ENCODE measurements at regions not wholly inside any gene's neighbourhood (a gene's known extent, or its start where the extent isn't known, plus 50 kb on each side); places are given as distances from the start of the nearest gene placed in this dataset.

DNA sequence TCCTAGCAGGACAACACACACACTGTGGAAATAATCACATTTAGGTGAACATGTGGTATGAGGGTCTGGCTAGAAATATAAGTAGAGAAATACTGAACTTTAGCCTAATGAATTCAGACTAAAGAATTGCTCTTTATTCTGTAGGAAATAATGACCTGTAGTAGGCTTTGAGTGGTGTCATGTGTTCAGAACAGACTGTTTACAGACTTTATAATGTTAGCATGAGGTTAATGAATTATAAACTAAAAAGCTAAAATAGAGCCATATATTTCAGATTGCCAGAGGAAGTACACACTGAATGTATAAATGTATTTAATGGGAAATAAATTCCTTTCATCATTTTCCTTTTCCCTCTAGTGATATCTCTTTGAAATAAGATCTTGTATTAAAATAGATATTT lies 669.5 kb upstream of the EPHA7 start:
- TF ChIP-seq POLR2A (IDR thresholded peaks at IDR 0.05): no peak
- TF ChIP-seq, protein P1, sequence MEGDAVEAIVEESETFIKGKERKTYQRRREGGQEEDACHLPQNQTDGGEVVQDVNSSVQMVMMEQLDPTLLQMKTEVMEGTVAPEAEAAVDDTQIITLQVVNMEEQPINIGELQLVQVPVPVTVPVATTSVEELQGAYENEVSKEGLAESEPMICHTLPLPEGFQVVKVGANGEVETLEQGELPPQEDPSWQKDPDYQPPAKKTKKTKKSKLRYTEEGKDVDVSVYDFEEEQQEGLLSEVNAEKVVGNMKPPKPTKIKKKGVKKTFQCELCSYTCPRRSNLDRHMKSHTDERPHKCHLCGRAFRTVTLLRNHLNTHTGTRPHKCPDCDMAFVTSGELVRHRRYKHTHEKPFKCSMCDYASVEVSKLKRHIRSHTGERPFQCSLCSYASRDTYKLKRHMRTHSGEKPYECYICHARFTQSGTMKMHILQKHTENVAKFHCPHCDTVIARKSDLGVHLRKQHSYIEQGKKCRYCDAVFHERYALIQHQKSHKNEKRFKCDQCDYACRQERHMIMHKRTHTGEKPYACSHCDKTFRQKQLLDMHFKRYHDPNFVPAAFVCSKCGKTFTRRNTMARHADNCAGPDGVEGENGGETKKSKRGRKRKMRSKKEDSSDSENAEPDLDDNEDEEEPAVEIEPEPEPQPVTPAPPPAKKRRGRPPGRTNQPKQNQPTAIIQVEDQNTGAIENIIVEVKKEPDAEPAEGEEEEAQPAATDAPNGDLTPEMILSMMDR (IDR thresholded peaks at IDR 0.05): no peak
- H3K27me3 ChIP-seq: no peaks in the 10 kb centered on the region
- no peaks in the 10 kb centered on the region for H3K4me1 ChIP-seq
- no peak for DNase-seq
- H3K27ac ChIP-seq: no peak overlapping the region
- no peaks in the 10 kb centered on the region for H3K9me3 ChIP-seq
- no peaks in the 10 kb centered on the region for H3K36me3 ChIP-seq (ENCODE audit: low read depth, missing control alignments)
- H3K4me3 ChIP-seq: no peak overlapping the region
- intact Hi-C loops (cut with DNase I; ENCODE audit: low total_unique reads): no loop called here

DNA sequence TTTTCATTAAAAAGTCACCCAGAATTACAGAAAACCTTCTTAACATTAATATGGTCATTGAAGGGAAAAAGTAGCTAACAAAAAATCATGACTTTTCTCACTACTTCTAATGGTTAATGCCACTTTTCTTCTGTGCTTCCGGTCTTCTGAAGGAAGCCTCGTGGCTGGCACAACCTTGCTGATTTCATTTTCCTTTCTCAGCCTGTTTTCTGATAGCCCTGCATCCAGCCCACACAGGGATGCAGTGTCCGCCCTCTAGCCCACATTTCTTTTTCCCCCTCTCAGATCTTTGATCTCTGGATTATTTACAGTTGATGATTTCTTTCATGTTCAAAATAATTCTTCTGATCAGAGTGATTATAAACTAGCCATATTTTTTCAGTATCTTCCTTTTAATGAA lies 655.4 kb upstream of the EPHA7 start:
- intact Hi-C loops (cut with DNase I; ENCODE audit: low total_unique reads): no loop called here
- Histone ChIP-seq H3K36me3 (ENCODE audit: low read depth, missing control alignments) (no peaks in the 10 kb centered on the region), H3K27ac (no peak overlapping the region), H3K27me3 (no peaks in the 10 kb centered on the region), H3K4me1 (no peaks in the 10 kb centered on the region), H3K4me3 (no peak overlapping the region), H3K9me3 (no peaks in the 10 kb centered on the region)
- 41 to 47% methylated on average over 3 of the region's 3 CpGs for WGBS, 2 donors
- DNase-seq: no peak
- no peak for TF ChIP-seq POLR2A (IDR thresholded peaks at IDR 0.05)
- TF ChIP-seq, protein P1 (IDR thresholded peaks at IDR 0.05): no peak

DNA sequence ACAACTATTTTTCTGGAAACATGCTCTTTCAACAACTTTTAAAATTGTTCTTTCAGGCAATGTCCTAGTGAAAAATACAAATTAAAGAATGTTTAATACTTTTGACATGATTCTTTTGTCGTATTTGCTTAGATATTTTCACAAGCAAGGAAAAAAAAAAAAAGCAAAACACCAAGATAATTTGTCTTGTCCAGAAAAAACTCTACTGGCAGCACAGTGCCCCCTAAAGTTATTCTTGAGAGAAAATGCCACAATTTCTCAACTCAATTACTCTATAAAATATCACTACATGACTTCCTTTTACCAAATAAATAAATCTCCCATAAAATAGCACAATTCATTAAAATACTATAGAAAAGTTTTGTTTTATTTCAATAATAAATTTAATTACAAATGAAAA lies 652.5 kb upstream of the EPHA7 start:
- no peak for DNase-seq
- H3K4me1 ChIP-seq: no peaks in the 10 kb centered on the region
- 21 to 27% methylated on average over 1 of the region's 1 CpG for WGBS, 2 donors

DNA sequence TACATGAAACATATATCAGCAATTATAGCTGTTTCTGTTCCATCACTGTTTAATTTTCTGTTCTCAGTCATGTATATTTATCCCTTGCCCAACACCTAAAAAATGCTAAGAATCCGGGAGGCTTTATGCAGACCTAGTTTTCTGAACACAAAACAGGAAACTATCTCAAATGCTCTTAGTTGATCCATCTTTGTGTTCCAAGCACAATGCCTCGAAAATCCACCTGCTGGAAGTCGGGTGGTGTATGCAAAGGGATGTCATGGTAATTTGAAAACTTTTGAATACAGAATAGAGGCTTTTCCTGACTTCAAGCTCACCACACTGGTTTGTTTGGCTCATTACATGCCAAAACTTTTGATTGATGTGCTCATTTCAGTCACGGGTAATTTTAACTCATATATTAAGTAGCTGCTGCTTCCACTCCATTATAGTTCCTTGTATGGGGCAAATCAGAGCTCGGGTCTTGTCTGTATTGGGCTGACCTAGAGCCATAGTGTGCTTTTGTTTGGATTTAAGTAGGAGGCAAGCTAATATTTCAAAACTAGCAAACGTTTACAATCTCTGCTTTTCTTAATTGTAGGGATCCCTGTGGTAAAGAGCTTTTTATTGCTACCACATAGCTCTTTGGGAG lies 646.5 kb upstream of the EPHA7 start:
- no peaks in the 10 kb centered on the region for H3K4me1 ChIP-seq
- no peaks in the 10 kb centered on the region for H3K36me3 ChIP-seq (ENCODE audit: low read depth, missing control alignments)
- DNase-seq: no peak
- no peak overlapping the region for H3K27ac ChIP-seq
- 43 to 44% methylated on average over 6 of the region's 6 CpGs for WGBS, 2 donors
- intact Hi-C loops (cut with DNase I; ENCODE audit: low total_unique reads): no loop called here
- no peaks in the 10 kb centered on the region for H3K27me3 ChIP-seq
- H3K4me3 ChIP-seq: no peak overlapping the region
- H3K9me3 ChIP-seq: no peaks in the 10 kb centered on the region
- TF ChIP-seq POLR2A (IDR thresholded peaks at IDR 0.05): no peak
- TF ChIP-seq, protein P1 (IDR thresholded peaks at IDR 0.05): no peak

More for the DNA sequence above, 652.5 kb upstream of the EPHA7 start:
- H3K9me3 ChIP-seq: no peaks in the 10 kb centered on the region
- no peak overlapping the region for H3K27ac ChIP-seq
- no peak for TF ChIP-seq POLR2A (IDR thresholded peaks at IDR 0.05)
- TF ChIP-seq, protein P1 (IDR thresholded peaks at IDR 0.05): peak in 1 of 3 experiments; percentile 14
- H3K4me3 ChIP-seq: no peak overlapping the region
- intact Hi-C loops (cut with DNase I; ENCODE audit: low total_unique reads): no loop called here
- H3K36me3 ChIP-seq (ENCODE audit: low read depth, missing control alignments): no peaks in the 10 kb centered on the region
- no peaks in the 10 kb centered on the region for H3K27me3 ChIP-seq

DNA sequence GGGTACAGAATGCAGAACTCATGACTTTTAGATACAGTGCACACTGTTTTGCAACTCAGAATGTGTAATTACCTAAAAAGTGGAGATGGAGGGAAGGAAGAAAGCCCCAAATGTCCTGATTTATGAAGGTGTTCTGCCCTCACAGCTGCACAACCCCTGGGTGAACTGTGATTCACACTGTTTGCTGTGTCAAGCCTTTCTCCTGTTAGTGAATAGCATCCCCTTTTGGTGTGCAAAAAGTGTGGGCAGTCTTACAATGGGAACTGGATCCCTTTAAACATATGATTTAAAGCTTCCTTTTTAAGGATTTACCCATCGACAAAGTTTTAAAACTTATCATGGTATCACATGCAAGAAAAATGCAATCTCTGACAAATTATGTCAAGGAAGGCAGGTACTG lies 633.4 kb upstream of the EPHA7 start:
- no peak for DNase-seq
- Histone ChIP-seq H3K4me3 (no peak overlapping the region), H3K27ac (no peak overlapping the region), H3K4me1 (no peaks in the 10 kb centered on the region), H3K27me3 (no peaks in the 10 kb centered on the region), H3K9me3 (no peaks in the 10 kb centered on the region), H3K36me3 (ENCODE audit: low read depth, missing control alignments) (no peaks in the 10 kb centered on the region)
- 24 to 28% methylated on average over 1 of the region's 1 CpG for WGBS, 2 donors
- intact Hi-C loops (cut with DNase I; ENCODE audit: low total_unique reads): no loop called here
- TF ChIP-seq, protein P1 (IDR thresholded peaks at IDR 0.05): no peak
- no peak for TF ChIP-seq POLR2A (IDR thresholded peaks at IDR 0.05)
